Stimulated activated CD4-positive, alpha-beta T cell treated with anti-CD3 and anti-CD28 coated beads, Interleukin-15, amount 100 ng/mL, for 1 hour (primary cell): ENCODE measurements at regions not wholly inside any gene's neighbourhood (a gene's known extent, or its start where the extent isn't known, plus 50 kb on each side); places are given as distances from the start of the nearest gene placed in this dataset.

Experiments used
- DNase-seq, 2 donors: peaks; one replicate each; pipeline ENCODE4 v3.0.0-alpha.2; 2020; ENCODE audit warnings: low read depth in 1 of 2, low spot score in 1 of 2

DNA sequence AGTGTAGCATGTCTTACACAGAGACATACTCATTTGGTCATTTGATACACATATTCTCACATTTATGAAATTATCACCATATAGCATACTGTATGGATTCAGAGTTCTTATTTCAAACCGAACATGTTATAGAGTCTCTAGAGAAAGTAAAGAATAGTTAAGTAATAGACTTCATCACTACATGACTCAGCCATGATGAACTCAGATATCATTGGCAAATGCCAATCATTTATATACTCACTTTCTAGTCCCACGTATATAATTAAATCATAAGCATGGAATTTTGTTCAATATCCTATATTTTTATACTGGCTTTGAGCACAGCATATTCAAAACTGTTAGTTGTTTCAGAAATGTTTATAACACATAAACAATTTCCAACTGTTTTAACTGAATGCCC is 749.9 kb downstream of the HACE1 start:
- DNase-seq, result no peak

GRCh38 chr6:104108634-104109033 is 751.1 kb downstream of the HACE1 start:
- DNase-seq, result no peak

DNA sequence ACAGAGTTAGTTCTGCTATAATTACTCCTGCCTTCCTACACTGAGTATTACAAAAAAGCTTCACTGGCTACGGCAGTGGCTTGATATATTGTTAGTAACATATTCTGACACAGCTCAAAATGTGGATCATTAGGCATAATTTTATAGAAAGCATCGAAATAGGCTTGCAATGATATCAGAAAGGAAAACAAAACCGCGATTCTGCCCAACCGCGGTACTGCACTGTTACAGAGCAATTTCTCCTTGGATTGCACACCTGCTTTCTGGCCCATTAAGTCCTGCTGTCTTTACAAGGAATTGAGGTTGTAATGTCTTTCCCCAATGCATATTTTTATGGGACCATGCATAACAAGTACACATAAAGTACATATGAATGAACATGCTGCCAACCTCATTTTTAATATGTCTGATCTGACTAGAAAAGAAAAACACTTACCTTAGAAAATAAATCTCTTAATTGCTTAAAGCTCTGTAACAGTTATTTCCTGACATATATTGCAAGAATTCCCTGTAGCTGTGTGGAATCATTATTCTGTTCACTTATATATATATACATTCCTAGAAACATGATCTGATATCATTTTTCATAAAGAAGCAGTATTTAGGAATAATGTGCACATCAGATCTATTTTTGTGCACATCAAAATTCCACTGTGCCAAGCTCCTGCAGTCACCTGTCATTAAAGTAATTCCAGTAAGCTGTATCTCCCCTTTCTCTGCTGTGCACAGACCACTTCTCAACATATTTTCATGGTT is 763.9 kb downstream of the HACE1 start:
- no peak for DNase-seq

DNA sequence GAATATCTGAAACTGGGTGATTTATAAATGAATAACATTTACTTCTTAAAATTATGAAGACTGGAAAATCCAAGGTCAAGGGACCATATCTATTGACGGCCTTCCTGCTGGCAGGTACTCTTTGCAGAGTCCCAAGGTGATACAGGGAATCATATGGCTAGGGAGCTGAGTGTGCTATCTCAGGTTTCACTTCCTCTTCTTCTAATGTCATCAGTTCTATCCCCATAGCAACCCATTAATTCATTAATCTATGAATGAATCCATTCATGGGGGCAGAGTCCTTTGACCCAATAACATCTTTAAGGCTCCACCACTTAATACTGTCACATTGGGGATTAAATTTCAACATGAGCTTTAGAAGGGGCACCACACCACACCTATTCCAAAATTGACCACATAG is 772.0 kb downstream of the HACE1 start:
- DNase-seq, result no peak

DNA sequence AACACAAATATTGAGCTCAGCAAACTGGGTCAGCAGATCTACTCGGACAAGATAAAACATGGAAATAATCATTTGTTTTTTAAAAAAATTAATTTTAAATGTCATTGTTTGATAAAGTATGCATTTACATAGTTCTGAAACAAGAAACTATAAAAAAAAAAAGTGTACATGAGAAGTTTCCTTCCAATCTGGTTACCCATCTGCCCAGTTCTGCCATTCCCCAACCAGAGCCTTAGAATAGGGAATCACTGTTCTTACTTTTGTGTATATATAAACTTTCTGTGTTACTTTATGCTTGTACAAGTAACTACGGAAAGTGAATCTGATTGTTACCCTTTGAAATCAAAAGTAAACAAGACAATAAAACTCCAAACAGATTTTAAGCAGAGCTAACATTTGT is 791.4 kb downstream of the HACE1 start:
- DNase-seq, result no peak

DNA sequence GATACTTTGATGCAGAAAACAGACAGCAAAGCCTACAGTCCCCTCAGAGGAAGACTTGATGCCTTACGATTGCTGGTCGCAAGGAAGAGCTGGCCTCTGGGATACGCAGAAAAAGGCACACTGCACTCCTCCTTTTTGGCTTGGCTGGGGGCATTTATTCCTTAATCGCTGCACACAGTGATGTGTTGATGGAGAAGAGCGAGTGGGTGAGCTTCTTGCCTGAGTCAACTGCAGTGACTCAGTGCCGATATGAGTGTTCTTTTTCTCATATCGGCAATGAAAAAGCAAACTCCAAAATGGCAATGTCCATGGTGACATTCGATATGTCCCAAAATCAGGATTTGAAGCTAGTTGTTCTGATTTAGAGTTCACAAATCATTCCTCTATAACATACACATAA is 794.8 kb downstream of the HACE1 start:
- DNase-seq, result no peak

DNA sequence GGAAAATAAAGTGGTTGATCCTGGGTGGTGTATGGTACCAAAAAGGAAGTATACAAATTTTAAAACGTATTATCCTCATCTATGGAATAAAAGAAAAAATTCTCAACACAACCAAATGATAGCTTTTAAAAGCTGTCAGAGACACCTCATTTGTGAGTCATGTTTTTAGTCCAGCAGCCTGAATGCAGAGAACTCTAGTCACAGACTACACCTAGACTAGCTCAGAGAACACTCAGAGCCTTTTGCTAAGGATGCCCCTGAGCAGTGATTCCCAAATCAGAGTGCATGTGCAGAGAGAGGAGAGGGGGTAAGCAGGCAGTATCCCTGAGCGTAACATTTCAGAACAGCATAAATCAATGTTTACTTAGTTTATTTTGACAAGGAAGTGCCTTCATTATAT is 809.3 kb downstream of the HACE1 start:
- DNase-seq, result no peak

GRCh38 chr6:104046426-104046825 is 813.3 kb downstream of the HACE1 start:
- DNase-seq, result no peak

DNA sequence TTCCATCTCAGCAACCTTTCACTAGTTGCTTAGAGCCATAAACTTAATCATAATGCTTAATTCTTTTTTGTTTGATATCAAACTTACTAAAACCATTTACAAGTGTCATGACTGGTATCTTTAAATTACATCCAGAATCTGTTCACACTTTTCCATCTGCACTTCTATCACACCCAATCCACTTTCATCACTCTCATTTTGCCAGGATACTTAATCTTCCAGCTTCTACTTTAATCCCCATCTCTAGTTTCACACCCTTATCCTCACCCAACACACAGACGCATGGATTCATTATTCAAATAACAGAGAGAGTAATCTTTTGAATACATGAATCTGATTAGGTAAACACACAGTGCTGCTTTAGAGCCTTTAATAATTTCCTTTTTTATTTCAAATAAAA is 828.4 kb downstream of the HACE1 start:
- DNase-seq, result no peak

GRCh38 chr6:104022126-104022525 is 837.6 kb downstream of the HACE1 start:
- no peak for DNase-seq

DNA sequence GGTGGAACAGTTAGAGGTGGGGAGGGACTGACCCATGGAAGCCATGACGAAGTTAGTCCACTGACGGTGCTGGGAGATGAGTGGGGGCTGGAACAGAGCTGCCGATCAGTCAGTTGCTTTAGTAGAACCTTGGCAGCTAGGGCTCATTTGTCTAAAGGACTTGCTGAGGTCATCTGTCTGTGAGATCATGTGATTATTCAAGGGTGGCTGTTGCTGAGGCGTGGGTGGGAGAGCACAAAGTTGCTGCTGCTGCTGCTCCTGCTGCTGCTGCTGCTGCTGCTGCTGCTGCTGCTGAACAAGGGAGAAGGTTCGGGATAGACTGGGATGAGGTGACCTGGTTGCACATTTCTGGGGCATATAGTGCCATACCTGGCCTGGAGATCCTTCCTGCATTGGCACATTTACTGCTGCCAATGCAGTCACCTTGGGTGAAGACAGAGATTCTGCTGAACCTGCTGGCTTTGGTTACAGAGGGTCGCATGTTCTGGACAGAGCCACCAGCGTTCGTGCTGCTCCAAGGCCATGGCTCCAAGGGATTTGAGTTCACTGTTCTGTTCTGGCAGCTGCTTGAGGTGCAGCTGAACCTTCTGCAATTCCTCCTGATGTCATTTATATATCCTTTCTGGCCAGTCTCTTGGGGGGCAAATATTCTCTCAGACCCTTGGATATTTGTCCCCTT is 840.5 kb downstream of the HACE1 start:
- no peak for DNase-seq

DNA sequence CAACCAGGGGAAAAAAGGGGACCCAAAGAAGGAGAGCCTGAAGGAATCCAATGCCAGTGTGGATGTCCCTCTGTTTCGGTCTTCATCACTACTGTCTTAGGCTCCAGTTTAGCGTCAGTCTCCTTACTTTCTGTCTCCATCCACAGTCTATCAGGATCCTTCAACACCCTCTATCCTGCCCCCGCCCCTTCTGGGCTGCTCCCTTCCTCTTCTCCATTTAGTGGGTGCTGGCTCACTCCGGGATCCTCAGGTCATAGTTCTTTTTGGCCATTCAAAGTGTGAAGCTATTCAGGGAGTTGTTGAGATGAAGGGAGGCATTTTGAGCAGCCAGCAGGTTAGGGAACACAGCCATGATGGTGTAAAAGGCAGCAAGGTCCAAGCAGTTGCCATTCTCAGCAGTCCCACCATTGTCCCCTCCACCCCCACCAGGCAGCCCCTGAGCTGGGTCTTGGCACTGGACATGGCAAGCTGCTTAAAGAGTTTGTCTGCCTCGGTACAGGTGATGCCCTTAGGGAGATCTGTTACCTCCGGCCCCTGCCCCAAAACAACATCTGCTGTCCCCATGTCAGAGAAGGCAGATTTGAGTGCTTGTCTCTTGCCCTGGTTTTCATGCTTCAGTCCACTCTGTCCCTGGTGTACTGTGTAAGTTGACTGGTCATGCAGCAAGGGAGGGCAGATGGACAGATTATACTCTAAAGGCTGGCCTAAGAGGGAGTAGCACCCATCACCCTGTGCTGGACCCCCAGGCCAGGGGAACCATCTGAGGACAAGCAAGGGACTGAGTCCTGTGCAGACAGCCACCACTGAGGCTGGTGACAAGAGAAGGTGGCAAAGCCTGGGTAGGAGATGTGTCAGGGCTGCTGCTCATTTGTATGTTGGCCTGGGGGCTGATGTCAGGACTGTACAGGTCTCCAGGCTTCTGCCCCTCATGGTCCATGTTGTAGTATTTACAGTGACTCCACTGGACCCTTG is 842.0 kb downstream of the HACE1 start:
- DNase-seq, result no peak

GRCh38 chr6:104014163-104014959 is 845.4 kb downstream of the HACE1 start:
- DNase-seq, result no peak

DNA sequence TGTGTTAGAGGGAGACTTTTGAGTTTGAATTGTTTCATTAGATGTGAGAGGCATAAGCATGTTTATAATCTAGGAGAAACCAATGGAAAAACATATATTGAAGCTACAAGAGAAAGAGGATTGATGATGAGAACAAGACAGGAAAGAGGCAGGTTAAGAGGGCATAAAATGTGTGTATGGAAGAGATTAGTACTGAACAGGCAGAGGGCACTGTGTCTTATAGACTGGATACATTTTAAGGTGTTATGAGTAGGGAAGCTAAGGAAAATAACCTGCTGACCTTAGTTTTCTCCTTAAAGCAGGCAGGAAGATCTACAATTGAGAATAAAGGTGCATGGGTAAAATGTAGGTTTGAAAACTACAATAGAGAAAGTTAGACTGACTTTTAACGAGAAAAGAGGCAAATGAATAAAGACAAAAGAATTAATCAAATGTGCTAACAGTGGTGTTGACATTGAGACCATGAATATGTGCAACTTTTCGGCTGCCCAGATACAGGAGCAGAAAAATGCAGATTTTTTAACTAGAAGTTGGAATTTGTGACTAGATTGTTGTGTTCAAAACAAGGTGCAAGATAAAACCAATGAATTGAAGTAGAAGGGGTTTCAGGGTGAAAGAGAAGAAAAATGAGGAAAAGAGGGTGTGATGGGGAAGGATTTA is 846.3 kb downstream of the HACE1 start:
- no peak for DNase-seq

DNA sequence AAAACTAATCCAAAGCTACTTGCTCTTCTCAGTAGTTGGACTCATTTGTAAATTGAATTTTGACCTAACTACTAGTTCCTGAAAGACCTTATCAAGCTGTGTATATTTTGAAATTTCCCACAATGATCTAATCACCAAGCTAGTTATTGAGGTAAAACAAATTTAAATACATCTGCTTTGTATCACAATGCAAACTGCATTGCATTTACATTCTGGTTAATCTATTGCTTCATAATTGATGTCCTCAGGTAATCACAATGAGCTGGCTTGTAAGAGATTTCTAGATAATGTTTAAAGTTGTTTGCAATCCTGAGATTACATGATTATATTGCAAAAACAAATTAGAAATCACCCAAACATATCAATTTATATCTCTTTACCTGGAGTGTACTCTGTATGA is 848.8 kb downstream of the HACE1 start:
- DNase-seq, result no peak

DNA sequence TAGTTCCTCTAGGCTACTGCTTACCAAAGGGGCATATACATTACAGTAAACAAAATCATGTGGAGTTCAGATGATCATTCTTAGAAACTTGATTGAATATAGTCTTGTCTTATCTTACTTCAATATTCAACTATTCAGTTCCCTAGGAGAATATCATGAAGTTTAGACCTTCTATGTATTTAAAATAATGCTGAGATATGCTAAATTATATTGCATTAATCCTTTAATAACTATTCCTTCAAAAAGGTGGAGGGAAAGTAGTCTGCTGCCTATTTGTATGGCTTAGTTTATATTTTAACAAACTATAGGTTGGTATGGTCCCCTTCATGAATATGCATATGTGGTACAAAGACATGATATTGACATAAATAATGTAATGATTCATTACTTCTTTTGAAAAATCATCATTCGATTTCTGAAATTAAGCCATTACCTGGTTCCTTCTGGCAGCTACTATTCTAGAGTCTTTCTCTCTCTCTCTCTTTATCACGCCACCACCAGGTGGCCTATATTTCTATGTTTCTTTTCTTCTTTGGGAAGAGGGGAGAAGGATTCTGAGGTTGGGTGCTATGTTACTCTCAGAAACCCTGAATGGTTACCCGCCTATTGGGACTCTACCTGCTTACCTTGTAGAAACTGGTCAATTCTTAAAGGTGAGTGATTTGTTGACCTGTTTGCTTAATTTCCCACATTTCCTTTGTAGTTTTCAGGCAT is 855.8 kb downstream of the HACE1 start:
- no peak for DNase-seq

GRCh38 chr6:103995571-103995970 is 864.1 kb downstream of the HACE1 start:
- no peak for DNase-seq

- no peak for DNase-seq
Observed at GRCh38 chr6:103983860-103984259, 875.9 kb downstream of the HACE1 start.

- DNase-seq, result no peak
Observed at GRCh38 chr6:103983011-103983410, 876.7 kb downstream of the HACE1 start.

GRCh38 chr6:103982574-103982973 is 877.1 kb downstream of the HACE1 start:
- DNase-seq, result no peak
